NOMO-1 (cell line): ENCODE measurements at regions not wholly inside any gene's neighbourhood (a gene's known extent, or its start where the extent isn't known, plus 50 kb on each side); places are given as distances from the start of the nearest gene placed in this dataset.
A peak's percentile ranks its signal among the peaks of the same experiment; 100 is the strongest.

ENCODE experiments used
- DNase-seq, 2 experiments: peaks; one replicate each; lab custom pipeline; 2025; ENCODE audit not compliant: unreplicated experiment in 2 of 2; lab: John Stamatoyannopoulos, UW

GRCh38 chr2:102950371-102950946 lies 188.6 kb downstream of the TMEM182 start:
- DNase-seq = no peak

DNA sequence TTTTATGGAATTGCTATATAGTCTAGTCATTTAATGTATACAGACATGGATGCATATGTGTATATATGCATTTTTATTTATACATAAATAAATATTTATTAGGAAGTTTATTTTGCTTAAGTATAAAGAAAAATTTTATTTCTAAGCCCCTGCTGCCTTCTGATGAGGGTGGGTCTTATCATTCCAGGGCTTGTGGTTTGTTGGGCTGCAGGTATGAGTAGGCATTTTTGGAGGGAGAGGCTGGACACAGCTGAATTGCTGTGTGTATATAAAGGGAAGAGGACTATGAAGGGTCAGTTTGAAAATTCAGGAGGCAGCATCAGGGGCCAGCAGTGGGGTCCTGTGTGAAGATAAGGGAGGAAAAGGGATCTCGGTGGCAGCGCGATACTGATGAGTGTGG lies 189.4 kb downstream of the TMEM182 start:
- no peak for DNase-seq

GRCh38 chr2:102967451-102967850 lies 205.6 kb downstream of the TMEM182 start:
- DNase-seq = no peak

DNA sequence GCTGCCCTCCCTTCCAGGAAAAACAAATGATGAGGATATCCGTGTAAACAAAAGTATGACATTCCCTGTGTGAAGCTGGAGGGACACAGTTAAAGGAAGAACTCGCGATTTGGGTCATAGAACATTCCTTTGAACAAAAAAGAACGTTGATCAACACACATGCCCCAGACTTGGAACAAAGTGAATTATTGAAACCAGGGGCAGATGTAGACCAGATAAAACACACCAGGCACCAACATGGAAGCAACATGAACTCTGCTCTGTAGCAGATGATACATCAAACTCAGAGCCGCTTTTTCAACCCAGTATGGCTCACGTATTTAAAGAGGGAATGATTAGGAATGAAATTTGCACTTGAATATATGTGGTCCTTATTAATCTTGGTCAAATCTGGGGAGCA lies 206.5 kb downstream of the TMEM182 start:
- DNase-seq = no peak

- no peak for DNase-seq
These were observed 209.9 kb downstream of the TMEM182 start for GRCh38 chr2:102971701-102972100.

DNA sequence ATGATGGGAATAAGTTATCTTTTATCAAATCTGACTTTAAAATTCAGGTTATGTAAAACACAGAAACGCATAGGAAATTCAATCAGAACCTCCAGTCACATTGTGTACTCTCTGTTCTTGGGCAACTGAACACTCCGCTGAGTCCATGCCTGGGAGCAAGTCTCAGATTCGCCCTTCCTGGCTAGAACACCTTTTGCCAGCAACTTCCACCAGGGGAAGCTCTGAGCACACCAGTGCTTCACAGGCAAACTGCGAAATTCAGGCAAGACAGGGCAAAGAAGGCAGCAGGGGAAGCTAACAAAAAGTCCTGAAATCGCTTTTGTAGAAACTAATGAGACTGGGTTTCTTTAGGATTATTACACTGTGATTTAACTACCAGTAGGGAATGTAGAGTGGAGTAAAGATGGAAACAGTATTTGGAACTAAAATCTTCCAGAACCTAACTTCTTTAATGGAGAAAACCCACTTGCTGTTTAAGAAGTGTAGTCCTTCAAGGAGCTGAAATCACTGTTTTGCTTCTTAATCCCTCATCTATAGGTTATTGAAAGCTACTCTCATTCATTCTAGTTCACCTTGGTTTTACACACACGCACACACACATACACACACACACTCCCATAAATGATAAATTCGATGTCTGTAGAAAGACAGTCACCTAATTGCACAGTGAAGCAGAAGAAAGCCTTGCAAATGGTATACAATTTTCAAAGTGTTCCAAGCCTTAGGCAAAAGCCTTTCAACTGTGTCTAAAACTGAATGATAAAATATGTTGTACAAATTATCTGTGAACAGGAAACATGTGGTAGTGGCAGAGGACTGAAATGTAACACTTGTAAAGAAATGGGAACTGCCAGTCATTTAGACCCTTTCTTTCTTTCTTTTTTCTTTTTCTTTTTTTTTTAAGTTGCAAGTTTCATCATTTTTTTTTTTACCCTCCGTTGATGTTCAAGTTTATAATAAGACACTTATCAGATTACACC lies 214.5 kb downstream of the TMEM182 start:
- DNase-seq = peak; percentile 4 to 29

- no peak for DNase-seq
These were observed 215.7 kb downstream of the TMEM182 start for GRCh38 chr2:102977426-102978090.

- no peak for DNase-seq
These were observed 216.3 kb downstream of the TMEM182 start for GRCh38 chr2:102978091-102978490.

DNA sequence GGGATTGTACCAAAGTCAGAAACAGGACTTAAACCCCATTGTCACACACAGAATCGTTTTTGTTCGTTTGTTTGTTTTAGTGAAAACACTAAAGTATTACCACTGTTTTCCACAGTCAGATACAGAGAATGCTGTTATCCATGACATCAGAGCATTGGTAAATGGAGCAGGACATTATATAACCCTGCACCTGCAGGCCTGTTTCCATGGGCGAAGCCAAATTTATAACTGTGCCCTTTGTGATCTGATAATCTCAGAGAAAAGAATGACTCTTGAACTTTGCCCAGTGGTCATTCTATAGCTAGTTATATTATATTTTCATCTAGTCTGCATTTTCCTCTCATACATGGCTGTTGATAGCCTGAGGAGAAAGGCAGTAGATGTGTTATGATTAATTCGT lies 217.6 kb downstream of the TMEM182 start:
- no peak for DNase-seq

GRCh38 chr2:102983786-102984185 lies 222.0 kb downstream of the TMEM182 start:
- no peak for DNase-seq

DNA sequence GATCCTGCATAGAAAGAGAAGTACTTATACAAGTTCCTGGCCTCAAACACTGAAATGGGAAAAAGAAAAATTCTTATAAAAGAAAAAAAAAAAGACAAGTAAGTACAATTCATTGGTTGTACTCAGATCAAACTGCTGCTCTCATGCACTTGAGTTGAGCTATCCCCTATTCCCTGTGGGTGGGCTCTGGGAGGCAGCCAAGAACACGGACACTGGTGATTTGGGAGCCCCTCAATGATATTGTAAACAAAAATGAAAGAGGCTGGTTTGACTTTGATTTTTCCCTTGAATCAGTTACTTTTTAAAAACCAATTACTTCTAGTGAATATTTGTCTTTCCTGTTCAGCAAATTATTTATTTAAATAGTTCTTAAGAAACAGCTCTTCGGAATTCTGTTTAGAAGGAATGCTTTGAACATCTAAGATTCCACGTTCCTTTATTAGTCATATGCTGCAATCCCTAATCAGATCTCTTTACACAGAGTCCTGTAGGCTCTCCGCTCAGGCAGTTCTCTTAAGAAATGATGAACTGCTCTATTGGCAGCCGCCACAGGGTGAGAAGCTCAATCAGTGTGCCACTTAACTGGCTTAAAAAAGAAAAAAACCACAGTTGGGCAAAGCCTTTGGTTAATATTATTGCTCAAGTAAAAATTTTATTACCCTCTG lies 225.1 kb downstream of the TMEM182 start:
- no peak for DNase-seq

DNA sequence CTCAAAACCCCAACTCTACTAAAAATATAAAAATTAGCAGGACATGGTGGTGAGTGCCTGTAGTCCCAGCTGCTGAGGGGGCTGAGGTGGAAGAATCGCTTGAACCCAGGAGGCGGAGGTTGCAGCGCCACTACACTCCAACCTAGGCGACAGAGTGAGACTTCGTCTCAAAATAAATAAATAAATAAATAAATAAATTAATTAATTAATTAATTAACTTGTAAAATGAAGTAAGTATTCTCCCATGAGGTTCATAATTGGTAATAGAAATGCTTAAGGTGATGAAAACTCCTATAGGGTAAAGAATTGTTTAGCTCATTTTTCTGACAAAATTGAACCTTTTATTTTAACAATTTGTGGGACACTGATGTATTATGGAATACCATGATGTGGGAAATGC lies 230.8 kb downstream of the TMEM182 start:
- DNase-seq = no peak

DNA sequence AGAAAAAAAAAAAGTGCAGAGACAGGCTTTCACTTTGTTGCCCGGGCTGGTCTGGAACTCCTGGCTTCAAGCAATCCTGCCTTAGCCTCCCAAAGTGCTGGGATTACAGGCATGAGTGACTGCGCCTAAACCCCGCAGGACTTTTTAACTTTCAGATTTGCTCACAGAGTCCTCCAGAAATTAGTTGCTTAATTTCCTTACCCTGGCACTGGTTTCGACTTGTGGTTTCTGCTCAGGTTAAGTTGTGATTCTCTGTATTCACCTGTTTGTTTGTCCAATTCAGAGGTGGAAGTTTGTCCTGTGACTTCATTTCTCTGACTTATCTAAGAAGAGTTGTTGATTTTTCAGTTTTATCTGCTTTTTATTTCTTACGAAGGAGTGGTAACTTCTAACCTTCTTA lies 238.1 kb downstream of the TMEM182 start:
- no peak for DNase-seq

GRCh38 chr2:103002954-103003353 lies 241.1 kb downstream of the TMEM182 start:
- DNase-seq = no peak

GRCh38 chr2:103003750-103004260 lies 242.0 kb downstream of the TMEM182 start:
- no peak for DNase-seq

- DNase-seq = no peak
These were observed 242.7 kb downstream of the TMEM182 start for GRCh38 chr2:103004426-103004942.

DNA sequence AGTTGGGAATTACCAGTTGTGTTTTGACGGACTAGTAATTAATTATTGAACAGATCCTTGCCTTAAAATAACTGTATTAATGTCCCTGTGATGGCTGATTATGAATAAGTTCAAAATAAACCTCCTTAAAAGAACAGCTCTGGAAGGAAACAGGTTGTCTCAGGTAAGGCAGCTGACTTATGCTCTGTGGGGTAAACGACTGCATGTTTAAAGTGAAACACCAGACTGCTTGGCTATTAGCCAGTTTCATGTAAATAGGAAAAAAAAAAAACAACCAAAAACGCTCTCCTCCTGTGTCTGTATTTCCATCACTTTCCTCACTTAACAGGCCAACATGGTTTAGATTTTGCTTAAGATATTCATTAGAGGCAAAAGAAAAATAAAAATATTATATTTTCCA lies 243.6 kb downstream of the TMEM182 start:
- no peak for DNase-seq

DNA sequence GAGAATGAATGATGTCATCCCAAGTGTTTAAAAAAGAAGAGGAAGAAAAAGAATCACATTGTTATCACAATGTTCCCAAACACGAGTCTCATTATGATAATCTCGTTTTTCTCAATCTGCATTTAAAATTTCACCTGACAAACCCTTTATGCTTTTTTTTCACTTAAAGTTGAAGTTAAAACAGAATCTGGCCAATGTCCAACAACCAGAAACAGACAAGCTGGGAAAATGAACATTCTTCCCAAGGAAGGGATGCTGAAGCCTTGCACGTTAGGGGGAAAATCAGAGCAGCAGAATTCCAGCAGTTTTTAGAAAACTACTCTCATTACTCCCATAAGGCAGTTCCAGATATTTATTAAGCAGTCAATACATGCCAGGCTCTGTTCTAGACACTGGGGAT lies 245.3 kb downstream of the TMEM182 start:
- DNase-seq = no peak

- no peak for DNase-seq
These were observed 246.8 kb downstream of the TMEM182 start for GRCh38 chr2:103008586-103008985.

GRCh38 chr2:103009871-103010270 lies 248.0 kb downstream of the TMEM182 start:
- DNase-seq = no peak

GRCh38 chr2:103010306-103010705 lies 248.5 kb downstream of the TMEM182 start:
- no peak for DNase-seq
